ENCODE measurements at regions not wholly inside any gene's neighbourhood (a gene's known extent, or its start where the extent isn't known, plus 50 kb on each side); places are given as distances from the start of the nearest gene placed in this dataset.

- peak in 1 of 2 donors; percentile 15 for DNase-seq (ENCODE audit: low read depth in 2 of 2)
These were observed 65.6 kb upstream of the KDM7A start for GRCh38 chr7:140242057-140243031.

- no peak for DNase-seq (ENCODE audit: low read depth in 2 of 2)
These were observed 62.8 kb upstream of the KDM7A start for GRCh38 chr7:140239653-140239935.

- no peak for DNase-seq (ENCODE audit: low read depth in 2 of 2)
These were observed 62.2 kb upstream of the KDM7A start for GRCh38 chr7:140238778-140239652.

DNA sequence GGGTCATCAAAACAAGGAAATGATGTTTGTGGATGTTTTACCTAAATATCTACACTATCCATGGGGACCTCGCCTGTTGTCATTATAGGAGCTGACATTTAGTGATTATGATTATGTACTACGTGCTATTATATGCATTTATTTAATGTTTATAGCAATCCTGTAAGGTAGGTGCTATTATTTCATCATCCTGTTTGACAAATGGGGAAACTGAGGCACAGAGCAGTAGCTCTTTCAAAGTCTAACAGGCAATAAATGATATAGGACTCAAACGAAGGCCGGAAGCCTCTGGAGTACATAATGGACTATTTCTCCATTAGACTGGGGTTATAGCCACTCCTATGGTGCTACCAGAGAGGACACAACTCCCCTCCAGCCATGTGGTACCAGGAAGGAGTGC is 60.6 kb upstream of the KDM7A start:
- no peak for DNase-seq (ENCODE audit: low read depth in 2 of 2)

- no peak for DNase-seq (ENCODE audit: low read depth in 2 of 2)
These were observed 59.8 kb upstream of the KDM7A start for GRCh38 chr7:140236626-140237025.

DNA sequence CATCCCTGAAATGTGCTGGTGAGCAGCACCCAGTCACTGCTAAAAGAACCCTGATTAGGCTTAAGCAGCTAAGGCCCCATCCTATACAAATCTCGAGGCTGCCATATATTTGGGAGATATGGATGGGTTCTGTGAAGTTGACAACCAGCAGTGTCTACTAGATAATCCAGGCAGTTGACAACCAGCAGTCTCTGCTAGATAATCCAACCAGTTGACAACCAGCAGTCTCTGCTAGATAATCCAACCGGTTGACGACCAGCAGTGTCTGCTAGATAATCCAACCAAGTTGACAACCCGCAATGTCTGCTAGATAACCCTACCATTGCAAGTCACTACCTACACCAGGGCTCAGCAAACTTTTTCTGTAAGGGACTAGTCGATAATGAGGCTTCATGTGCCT is 58.3 kb upstream of the KDM7A start:
- DNase-seq (ENCODE audit: low read depth in 2 of 2): no peak

DNA sequence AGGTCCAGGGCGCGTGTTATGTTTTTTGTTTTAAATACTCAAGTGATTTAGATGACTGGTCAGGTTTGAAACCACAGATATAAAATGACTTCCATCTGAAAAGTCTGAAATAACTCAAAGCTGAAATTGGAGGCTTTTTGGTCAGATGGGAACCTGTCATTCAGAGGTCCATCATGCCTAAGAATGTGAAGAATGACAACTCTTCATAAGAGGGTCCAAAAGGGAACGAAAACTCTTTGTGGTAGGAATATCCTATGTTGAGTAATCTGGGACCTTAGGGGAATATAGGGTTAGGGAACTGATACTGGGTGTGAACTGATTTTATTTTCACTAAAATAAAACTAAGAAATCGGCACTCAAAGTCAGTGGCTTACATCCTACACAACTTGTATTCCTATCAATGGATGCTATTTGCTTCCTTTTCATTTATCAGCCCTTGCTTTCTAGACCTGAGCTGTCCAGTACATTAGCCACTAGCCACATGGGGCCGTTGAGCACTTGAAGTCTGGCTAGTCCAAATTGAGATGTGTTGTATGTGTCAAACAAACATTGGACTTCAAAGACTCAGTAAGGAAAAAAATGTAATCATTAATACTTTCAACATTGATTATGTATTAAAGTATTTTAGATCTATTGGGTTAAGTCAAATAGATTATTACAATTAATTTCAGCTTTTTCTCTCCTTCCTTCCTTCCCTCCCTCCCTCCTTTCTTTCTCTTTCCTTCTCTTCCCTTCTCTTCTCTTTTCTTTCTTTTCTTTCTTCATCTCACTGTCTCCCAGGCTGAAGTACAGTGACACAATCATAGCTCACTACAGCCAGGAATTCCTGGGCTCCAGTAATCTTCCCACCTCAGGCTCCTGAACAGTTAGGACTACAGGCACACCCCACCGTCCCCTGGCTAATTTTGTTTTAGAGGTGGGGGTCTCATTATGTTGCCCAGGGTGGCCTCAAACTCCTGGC is 56.5 kb upstream of the KDM7A start:
- DNase-seq (ENCODE audit: low read depth in 2 of 2): no peak

DNA sequence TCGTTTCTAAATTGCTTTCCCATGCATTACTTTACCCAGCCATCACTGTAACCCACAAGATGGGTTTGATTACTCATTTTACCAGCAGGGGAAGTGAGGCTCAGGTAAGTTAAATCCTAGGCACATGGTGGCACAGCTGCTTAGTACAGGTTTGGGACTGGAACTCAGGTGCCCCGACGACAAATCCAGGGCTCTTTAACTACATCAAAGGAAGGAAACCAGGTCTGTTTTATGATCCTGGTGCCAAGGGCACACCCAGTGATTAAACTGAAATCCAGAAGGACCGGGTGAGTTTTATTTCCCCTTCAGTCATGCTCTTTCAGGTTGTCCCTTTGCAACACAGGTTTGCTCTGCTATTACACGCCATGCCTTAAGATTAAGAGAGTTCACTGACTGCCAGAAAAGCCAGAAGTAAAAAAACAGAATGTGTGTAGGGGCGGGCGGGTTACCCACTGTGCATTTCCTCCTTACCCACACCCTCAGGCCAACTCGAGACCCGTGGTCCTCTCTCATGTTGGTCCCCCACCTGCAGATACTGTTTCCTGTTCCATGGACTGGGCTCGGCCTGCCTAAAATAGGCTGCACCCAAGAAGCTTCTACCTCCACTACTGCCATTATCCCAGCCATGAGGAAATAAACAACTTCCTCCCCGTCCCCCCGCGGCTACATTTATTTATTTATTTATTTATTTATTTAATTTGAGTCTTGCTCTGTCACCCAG is 55.1 kb upstream of the KDM7A start:
- DNase-seq (ENCODE audit: low read depth in 2 of 2): no peak

DNA sequence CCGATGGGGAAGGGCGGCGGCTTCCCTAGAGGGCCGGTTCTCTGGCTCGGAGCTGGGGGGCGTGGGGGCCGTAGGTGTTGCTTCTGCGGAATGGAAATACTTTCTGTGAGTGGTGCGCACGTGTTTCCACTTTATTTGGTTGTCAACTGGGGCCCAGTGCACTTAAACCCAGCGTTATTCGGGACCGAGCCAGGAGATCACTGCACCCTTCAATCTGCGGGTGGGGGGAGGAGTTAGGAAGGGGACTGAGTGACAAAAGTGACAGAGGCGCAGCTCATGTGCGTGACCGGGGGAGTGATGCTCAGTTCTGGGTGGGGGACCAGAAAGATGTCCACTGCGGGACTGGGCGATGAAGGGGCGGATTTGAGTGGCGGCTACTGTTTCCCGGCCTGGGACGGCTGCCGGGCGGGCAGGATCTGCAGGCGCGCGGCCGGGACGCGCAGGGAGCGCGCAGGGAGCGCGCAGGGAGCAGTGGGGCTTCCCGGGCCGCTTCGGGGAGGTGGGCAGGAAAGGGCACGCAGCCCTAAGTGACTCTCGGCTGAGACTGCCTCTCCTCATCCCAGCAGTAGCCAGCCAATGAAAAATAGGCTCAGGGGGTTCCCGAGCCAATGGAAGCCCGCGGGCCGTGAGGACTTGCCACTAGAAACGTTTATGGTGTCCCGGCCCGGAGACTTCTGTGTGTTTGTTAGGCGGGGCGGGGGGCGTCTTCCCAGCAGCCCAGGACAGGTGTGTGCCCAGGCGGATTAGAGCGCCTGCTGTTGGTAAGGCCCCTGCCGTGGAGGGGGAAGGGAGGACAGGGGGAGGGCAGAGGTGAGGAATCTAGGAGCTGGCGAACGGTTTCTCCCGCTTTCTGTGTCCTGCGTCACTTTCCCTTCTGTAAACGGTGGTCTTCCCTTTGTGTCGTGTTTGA is 54.3 kb upstream of the KDM7A start:
- peak; percentile 10 to 71 for DNase-seq (ENCODE audit: low read depth in 2 of 2)

GRCh38 chr7:140230516-140230860 is 53.7 kb upstream of the KDM7A start:
- DNase-seq (ENCODE audit: low read depth in 2 of 2): peak in 1 of 2 donors; percentile 12

DNA sequence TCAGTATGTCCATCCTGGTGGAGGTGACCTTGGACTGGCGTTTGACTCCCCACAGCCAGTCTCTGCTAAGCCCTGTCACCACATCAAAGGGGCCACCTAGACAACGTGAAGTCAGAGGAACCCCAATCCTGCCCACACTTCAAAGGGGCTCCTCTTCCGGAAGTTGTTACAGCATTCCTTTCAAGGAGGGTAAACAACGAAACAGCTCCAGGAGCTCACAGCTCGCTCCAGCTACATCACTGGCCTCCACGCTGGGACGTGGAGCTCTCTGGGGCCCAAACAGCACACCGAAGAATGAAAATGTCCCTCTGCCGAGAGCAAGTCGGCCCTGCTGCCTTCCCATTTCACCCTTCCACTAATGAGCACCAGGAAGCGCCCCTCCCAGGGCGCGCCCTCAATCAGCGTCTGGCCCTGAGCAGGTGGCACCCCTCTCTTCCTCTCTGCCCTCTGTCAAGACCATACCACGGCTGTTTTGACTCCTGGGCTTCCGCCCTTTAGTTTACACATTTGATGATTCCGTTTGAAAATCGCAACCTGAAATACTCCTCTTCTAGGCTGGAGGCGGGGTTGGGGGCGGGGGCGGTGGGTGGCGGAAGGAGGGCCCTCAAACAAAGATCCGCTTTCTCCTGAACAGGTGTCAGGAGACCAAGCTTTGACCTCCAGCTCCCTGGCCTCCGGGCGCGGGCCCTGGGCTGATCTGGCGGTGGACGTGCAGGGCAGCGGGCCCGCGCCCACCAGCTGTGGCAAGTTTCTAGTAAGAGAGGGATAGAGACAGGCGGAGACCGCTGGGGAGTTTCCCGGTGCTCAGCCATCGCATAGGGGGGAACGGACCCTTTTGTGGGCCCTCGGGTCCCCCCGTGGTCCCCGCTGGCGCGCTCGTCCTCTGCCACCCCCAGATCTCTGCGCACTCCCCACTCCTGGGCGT is 53.1 kb upstream of the KDM7A start:
- no peak for DNase-seq (ENCODE audit: low read depth in 2 of 2)

DNA sequence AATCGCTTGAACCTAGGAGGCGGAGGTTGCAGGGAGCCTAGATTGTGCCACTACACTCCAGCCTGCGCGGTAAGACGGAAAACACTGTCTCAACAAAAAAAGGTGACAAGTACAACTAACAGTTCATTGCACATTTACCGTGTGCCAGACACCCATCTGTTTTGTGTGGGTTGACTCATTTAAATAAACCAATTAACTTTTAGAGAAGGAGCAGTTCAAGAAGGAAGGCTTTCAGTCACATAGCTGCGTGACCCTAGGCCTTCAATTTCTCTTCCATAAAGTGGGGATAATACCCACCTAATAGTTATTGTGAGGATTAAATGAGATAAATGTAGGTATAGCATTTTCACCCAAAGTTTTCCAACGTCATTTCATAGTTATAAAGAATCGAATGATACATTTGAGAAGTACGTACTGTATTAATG is 52.3 kb upstream of the KDM7A start:
- DNase-seq (ENCODE audit: low read depth in 2 of 2): no peak

Data from dermis microvascular lymphatic vessel endothelial cell (primary cell).